ENCODE measurements at regions not wholly inside any gene's neighbourhood (a gene's known extent, or its start where the extent isn't known, plus 50 kb on each side); places are given as distances from the start of the nearest gene placed in this dataset.

- H3K4me1 ChIP-seq (ENCODE audit: control insufficient read depth, insufficient read depth, low read length) = no peaks in the 10 kb centered on the region
- H3K27ac ChIP-seq (ENCODE audit: extremely low read depth, low read depth, low read length) = no peak overlapping the region
- POLR2A ChIA-PET = interaction anchor here (0.6 to 1.0 kb wide), 2 partner anchors 9 to 35 kb away, joined by 3 read pairs; no protein-coding TSS in a partner anchor
- CTCF ChIA-PET = interaction anchor here (0.6 to 0.7 kb wide), 2 partner anchors 112 to 261 kb away, joined by 3 to 5 read pairs; no protein-coding TSS in a partner anchor
- no peak overlapping the region for H3K4me3 ChIP-seq (ENCODE audit: low read depth, low read length)
- TF ChIP-seq ZFP41 (tag by site-specific recombination; IDR thresholded peaks at IDR 0.05; ENCODE audit: borderline replicate concordance) (no peak), PATZ1 (tag by site-specific recombination; IDR thresholded peaks at IDR 0.05) (no peak), ZNF580 (tag by site-specific recombination; IDR thresholded peaks at IDR 0.05) (no peak), INSM2 (tag by site-specific recombination; IDR thresholded peaks at IDR 0.05) (no peak), KLF7 (tag by site-specific recombination; IDR thresholded peaks at IDR 0.05; ENCODE audit: borderline replicate concordance) (no peak), ZNF701 (tag by site-specific recombination; IDR thresholded peaks at IDR 0.05) (no peak), ZBTB1 (tag by site-specific recombination; IDR thresholded peaks at IDR 0.05) (no peak), HOXC10 (CRISPR knock-in tag; IDR thresholded peaks at IDR 0.05) (no peak), ZNF19 (tag by site-specific recombination; IDR thresholded peaks at IDR 0.05; ENCODE audit: low read depth) (no peak), ZNF394 (tag by site-specific recombination; IDR thresholded peaks at IDR 0.05; ENCODE audit: borderline replicate concordance) (no peak), ZNF174 (tag by site-specific recombination; IDR thresholded peaks at IDR 0.05) (no peak), ZNF677 (tag by site-specific recombination; IDR thresholded peaks at IDR 0.05) (no peak)
- H3K9me3 ChIP-seq (ENCODE audit: control insufficient read depth, insufficient read depth, low read depth, low read length) = no peaks in the 10 kb centered on the region
- H3K36me3 ChIP-seq (ENCODE audit: control insufficient read depth in 2 of 2, insufficient read depth in 1 of 2, low read length in 2 of 2) = no peaks in the 10 kb centered on the region
Measured at GRCh38 chr11:134468081-134468668, 56.1 kb upstream of the B3GAT1 start.

- H3K36me3 ChIP-seq (ENCODE audit: control insufficient read depth in 2 of 2, insufficient read depth in 1 of 2, low read length in 2 of 2) = no peaks in the 10 kb centered on the region
- TF ChIP-seq ZNF146 (tag by site-specific recombination; IDR thresholded peaks at IDR 0.05) (no peak), ZNF76 (tag by site-specific recombination; IDR thresholded peaks at IDR 0.05; ENCODE audit: borderline replicate concordance, low read depth) (no peak), ZNF37A (tag by site-specific recombination; IDR thresholded peaks at IDR 0.05) (no peak), ZNF202 (tag by site-specific recombination; IDR thresholded peaks at IDR 0.05; ENCODE audit: borderline replicate concordance) (no peak), ZNF501 (tag by site-specific recombination; IDR thresholded peaks at IDR 0.05) (no peak)
- ChIA-PET CTCF (no interaction called here), POLR2A (no interaction called here)
- no peak overlapping the region for H3K4me3 ChIP-seq (ENCODE audit: low read depth, low read length)
- no peak overlapping the region for H3K27ac ChIP-seq (ENCODE audit: extremely low read depth, low read depth, low read length)
- H3K9me3 ChIP-seq (ENCODE audit: control insufficient read depth, insufficient read depth, low read depth, low read length) = no peaks in the 10 kb centered on the region
- H3K4me1 ChIP-seq (ENCODE audit: control insufficient read depth, insufficient read depth, low read length) = no peaks in the 10 kb centered on the region
Measured at GRCh38 chr11:134466610-134467567, 54.8 kb upstream of the B3GAT1 start.

Measured in HEK293 (cell line).